IMR-90 (cell line): ENCODE measurements at regions not wholly inside any gene's neighbourhood (a gene's known extent, or its start where the extent isn't known, plus 50 kb on each side); places are given as distances from the start of the nearest gene placed in this dataset.

Experiments used
- ATAC-seq: fragments of 200-7000 bp; cut with Tn5 transposase; 2 replicates; pipeline ENCODE4 v1.9.1; 2020; ENCODE audit warnings: low read depth, mild to moderate bottlenecking, moderate library complexity
- BruUV-seq: library from RNA; stranded (reverse); fragments of 400-500 nt; replicated peaks from 2 replicates; lab custom pipeline; 2021; lab: Mats Ljungman, UMichigan
- CTCF ChIA-PET: fragments of 300-600 bp; formaldehyde crosslinking; extraction: SDS; loops from one replicate; lab custom pipeline; 2021; ENCODE audit warnings: antibody characterized with exemption; lab: Yijun Ruan, JAX
- POLR2A ChIA-PET: fragments of 300-600 bp; sonication (Branson Sonifier 250); formaldehyde crosslinking; loops from one replicate; lab custom pipeline; 2022; ENCODE audit warnings: antibody characterized with exemption; ENCODE audit not compliant: unreplicated experiment; lab: Charles Lee
- DNase-seq: peaks from one replicate; pipeline ENCODE4 v3.0.0; 2013
- H2AFZ ChIP-seq: replicated peaks from 2 replicates; pipeline ENCODE3; 2013; ENCODE audit warnings: low read length, mild to moderate bottlenecking; ENCODE audit not compliant: poor library complexity
- H2AK5ac ChIP-seq: 2 replicates; pipeline ENCODE4 v1.6.1; 2013; ENCODE audit warnings: low read depth, low read length, inconsistent platforms
- H2AK9ac ChIP-seq: replicated peaks from 2 replicates; pipeline ENCODE3; 2013; ENCODE audit warnings: mild to moderate bottlenecking, low read depth, low read length, moderate library complexity; ENCODE audit not compliant: poor library complexity
- H2BK120ac ChIP-seq: 2 replicates; pipeline ENCODE4 v1.6.1; 2013; ENCODE audit warnings: low read depth, low read length, inconsistent platforms
- H2BK15ac ChIP-seq: 3 replicates; pipeline ENCODE4 v1.6.1; 2013; ENCODE audit warnings: low read depth, low read length, inconsistent platforms
- H2BK20ac ChIP-seq: 2 replicates; pipeline ENCODE4 v1.6.1; 2013; ENCODE audit warnings: low read depth, mild to moderate bottlenecking, inconsistent platforms, low read length, moderate library complexity
- H2BK5ac ChIP-seq: 2 replicates; pipeline ENCODE4 v1.6.1; 2013; ENCODE audit warnings: mild to moderate bottlenecking, low read depth, low read length, inconsistent platforms; ENCODE audit not compliant: poor library complexity, severe bottlenecking
- H3K14ac ChIP-seq: replicated peaks from 2 replicates; pipeline ENCODE4 v1.6.1; 2013; ENCODE audit warnings: low read depth, low read length, inconsistent platforms
- H3K18ac ChIP-seq: 2 replicates; pipeline ENCODE4 v1.6.1; 2013; ENCODE audit warnings: low read depth, low read length, control low read depth
- H3K23ac ChIP-seq: 2 replicates; pipeline ENCODE4 v1.6.1; 2013; ENCODE audit warnings: low read depth, low read length, inconsistent platforms
- H3K27ac ChIP-seq: 2 replicates; pipeline ENCODE4 v1.5.1; 2013; ENCODE audit warnings: mild to moderate bottlenecking, control low read depth, low read length; ENCODE audit not compliant: insufficient read depth
- H3K27me3 ChIP-seq: 2 replicates; pipeline ENCODE4 v1.6.1; 2013; ENCODE audit warnings: low read length; ENCODE audit not compliant: control insufficient read depth, insufficient read depth
- H3K36me3 ChIP-seq: 2 replicates; pipeline ENCODE4 v1.6.1; 2013; ENCODE audit warnings: low read length, mixed read lengths; ENCODE audit not compliant: control insufficient read depth, insufficient read depth
- H3K4ac ChIP-seq: 2 replicates; pipeline ENCODE4 v1.6.1; 2013; ENCODE audit warnings: low read depth, low read length, inconsistent platforms
- H3K4me1 ChIP-seq: 2 replicates; pipeline ENCODE4 v1.6.1; 2013; ENCODE audit warnings: low read length, mixed read lengths; ENCODE audit not compliant: control insufficient read depth, insufficient read depth
- H3K4me2 ChIP-seq: 2 replicates; pipeline ENCODE4 v1.6.1; 2013; ENCODE audit warnings: low read depth, mild to moderate bottlenecking, control low read depth, low read length, moderate library complexity
- H3K4me3 ChIP-seq: 2 replicates; pipeline ENCODE4 v1.5.1; 2013; ENCODE audit warnings: low read depth, mild to moderate bottlenecking, control low read depth, low read length, moderate library complexity; ENCODE audit not compliant: insufficient read depth
- H3K56ac ChIP-seq: 2 replicates; pipeline ENCODE4 v1.6.1; 2013; ENCODE audit warnings: low read length, inconsistent platforms; ENCODE audit not compliant: insufficient read depth; ENCODE audit errors: extremely low read depth
- H3K79me1 ChIP-seq, 2 experiments: 2 replicates each; pipeline ENCODE4 v1.6.1; 2013; ENCODE audit warnings: low read length in 2 of 2, inconsistent platforms in 1 of 2, low read depth in 1 of 2
- H3K9ac ChIP-seq: 2 replicates; pipeline ENCODE4 v1.6.1; 2013; ENCODE audit warnings: low read depth, low read length, control low read depth
- H3K9me1 ChIP-seq: 2 replicates; pipeline ENCODE4 v1.6.1; 2013; ENCODE audit warnings: low read length, inconsistent platforms; ENCODE audit not compliant: insufficient read depth
- H3K9me3 ChIP-seq: 2 replicates; pipeline ENCODE4 v1.6.1; 2013; ENCODE audit warnings: low read length; ENCODE audit not compliant: control insufficient read depth, insufficient read depth
- H4K20me1 ChIP-seq: 2 replicates; pipeline ENCODE4 v1.6.1; 2013; ENCODE audit warnings: low read length, inconsistent platforms; ENCODE audit not compliant: insufficient read depth
- H4K5ac ChIP-seq: 2 replicates; pipeline ENCODE4 v1.6.1; 2013; ENCODE audit warnings: mild to moderate bottlenecking, low read depth, low read length, control low read depth
- H4K8ac ChIP-seq, 2 experiments: 2 replicates each; pipeline ENCODE4 v1.6.1; 2013; ENCODE audit warnings: low read depth in 2 of 2, low read length in 2 of 2, control low read depth in 1 of 2, inconsistent platforms in 1 of 2
- H4K91ac ChIP-seq: 2 replicates; pipeline ENCODE4 v1.6.1; 2013; ENCODE audit warnings: low read depth, low read length, inconsistent platforms; ENCODE audit not compliant: insufficient read depth
- BHLHE40 ChIP-seq: fragments of 150-350 bp; IDR thresholded peaks from 2 replicates; pipeline ENCODE4 v1.6.1; 2016; ENCODE audit warnings: mild to moderate bottlenecking, low read depth, low read length
- MXI1 ChIP-seq: IDR thresholded peaks from 2 replicates; pipeline ENCODE4 v1.6.1; 2012; ENCODE audit warnings: low read depth, mild to moderate bottlenecking, low read length, moderate library complexity, borderline replicate concordance
- POLR2A ChIP-seq: IDR thresholded peaks from 2 replicates; pipeline ENCODE4 v1.6.1; 2012; ENCODE audit warnings: mild to moderate bottlenecking, low read depth, low read length
- WGBS, 2 experiments: methylation state at CpG; one replicate each; pipeline versions ENCODE4 v1.1.5 to v1.1.7; 2013; ENCODE audit warnings: missing lambda C conversion rate in 2 of 2; ENCODE audit not compliant: insufficient read length in 1 of 2; ENCODE audit errors: extremely low coverage in 2 of 2; 5-methylcytosine and 5-hydroxymethylcytosine counted together
- dilution Hi-C: fragments of 300-500 bp; cut with HindIII; formaldehyde crosslinking; loops from one replicate; pipeline ENCODE4 v1.14.3; 2018; ENCODE audit warnings: low sequenced_read_pairs; ENCODE audit not compliant: unreplicated experiment
- in situ Hi-C: fragments of 300-500 bp; cut with MboI; formaldehyde crosslinking; loops from 3 replicates; pipeline ENCODE4 v1.14.3; 2019; ENCODE audit warnings: low sequenced_read_pairs, inconsistent platforms, mixed read lengths
- intact Hi-C: fragments of 100-400 bp; cut with micrococcal nuclease; formaldehyde crosslinking; loops from 2 replicates; pipeline ENCODE4 v1.10.0; 2022
- TF ChIP-seq, protein P1 (sequence below): fragments of 150-350 bp; IDR thresholded peaks from 2 replicates; pipeline ENCODE4 v1.6.1; 2017; ENCODE audit warnings: mild to moderate bottlenecking, antibody characterized with exemption, low read length, low read depth

DNA sequence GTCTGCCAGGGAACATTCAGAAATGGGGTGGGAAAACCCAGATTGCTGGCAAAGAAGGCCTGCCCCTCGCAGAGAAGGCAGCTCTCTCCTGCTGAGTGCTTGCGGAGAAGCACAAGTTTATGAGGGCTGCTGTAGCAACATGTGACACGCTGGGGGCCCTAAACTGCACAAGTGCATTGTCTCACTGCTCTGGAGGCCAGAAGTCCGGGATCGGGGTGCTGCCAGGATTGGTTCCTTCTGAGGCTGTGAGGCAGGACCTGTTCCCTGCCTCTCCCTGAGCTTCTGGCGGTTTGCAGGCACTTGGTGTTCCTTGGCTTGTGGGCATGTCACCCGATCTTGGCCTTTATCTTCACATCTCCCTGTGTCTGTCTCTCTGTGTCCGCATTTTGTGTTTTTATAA lies 75.6 kb upstream of the NEURL1B start:
- Histone ChIP-seq H2BK120ac (no peak overlapping the region), H3K4me2 (no peak overlapping the region), H3K4me3 (no peak overlapping the region), H2AFZ (no peak overlapping the region), H4K20me1 (no peaks in the 10 kb centered on the region), H3K23ac (no peak overlapping the region), H3K14ac (no peak overlapping the region), H2BK15ac (no peak overlapping the region), H3K27ac (no peak overlapping the region), H2BK5ac (no peak overlapping the region), H2AK9ac (no peak overlapping the region), H4K91ac (no peak overlapping the region), H4K8ac (no peak overlapping the region), H3K36me3 (no peaks in the 10 kb centered on the region), H4K5ac (no peak overlapping the region), H3K27me3 (peaks cover 74% of the 10 kb centered on the region), H3K9ac (no peak overlapping the region), H3K56ac (no peak overlapping the region), H2BK20ac (no peak overlapping the region), H3K4me1 (no peaks in the 10 kb centered on the region), H3K4ac (no peak overlapping the region), H3K9me3 (peaks cover 3% of the 10 kb centered on the region; the same call in 1 of the 2 replicates), H3K18ac (no peak overlapping the region), H2AK5ac (no peak overlapping the region), H3K79me1 (no peaks in the 10 kb centered on the region), H3K9me1 (no peaks in the 10 kb centered on the region)
- ATAC-seq (no peak), DNase-seq (no peak)
- dilution Hi-C loops = no loop called here
- POLR2A ChIA-PET = no interaction called here
- no TSS peak for BruUV-seq
- no peak for TF ChIP-seq POLR2A
- TF ChIP-seq BHLHE40 = no peak
- TF ChIP-seq MXI1 = no peak
- TF ChIP-seq, protein P1, sequence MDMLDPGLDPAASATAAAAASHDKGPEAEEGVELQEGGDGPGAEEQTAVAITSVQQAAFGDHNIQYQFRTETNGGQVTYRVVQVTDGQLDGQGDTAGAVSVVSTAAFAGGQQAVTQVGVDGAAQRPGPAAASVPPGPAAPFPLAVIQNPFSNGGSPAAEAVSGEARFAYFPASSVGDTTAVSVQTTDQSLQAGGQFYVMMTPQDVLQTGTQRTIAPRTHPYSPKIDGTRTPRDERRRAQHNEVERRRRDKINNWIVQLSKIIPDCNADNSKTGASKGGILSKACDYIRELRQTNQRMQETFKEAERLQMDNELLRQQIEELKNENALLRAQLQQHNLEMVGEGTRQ = no peak
- intact Hi-C loops = no loop called here
- CTCF ChIA-PET = no interaction called here
- WGBS, 2 experiments = 25% methylated on average over 2 of the region's 8 CpGs; no CpG with 5 or more reads in 1 of the 2 experiments
- in situ Hi-C loops = no loop called here
